Upper lobe of left lung (tissue), 6 donors: ENCODE measurements at regions not wholly inside any gene's neighbourhood (a gene's known extent, or its start where the extent isn't known, plus 50 kb on each side); places are given as distances from the start of the nearest gene placed in this dataset.

Experiments
- ATAC-seq, 2 donors: fragments of 200-7000 bp; cut with Tn5 transposase; one replicate each; pipeline ENCODE4 v1.9.1; 2022; ENCODE audit warnings: mild to moderate bottlenecking in 2 of 2, moderate library complexity in 2 of 2; ENCODE audit not compliant: low FRiP score in 2 of 2
- DNase-seq, 2 donors: peaks; one replicate each; pipeline ENCODE4 v3.0.0-alpha.2; 2019 to 2020
- H3K27ac ChIP-seq, 4 donors: fragments of 200-600 bp; sonication (generic); one replicate each; pipeline ENCODE4 v1.5.1; 2016 to 2019
- H3K27me3 ChIP-seq, 4 donors: fragments of 200-600 bp; sonication (generic); one replicate each; pipeline ENCODE4 v1.5.1; 2017 to 2019
- H3K36me3 ChIP-seq, 4 donors: fragments of 200-600 bp; sonication (generic); one replicate each; pipeline ENCODE4 v1.5.1; 2016 to 2019
- H3K4me1 ChIP-seq, 4 donors: fragments of 200-600 bp; sonication (generic); one replicate each; pipeline ENCODE4 v1.5.1; 2018 to 2019
- H3K4me3 ChIP-seq, 4 donors: fragments of 200-600 bp; sonication (generic); one replicate each; pipeline ENCODE4 v1.5.1; 2017 to 2019; ENCODE audit warnings: mild to moderate bottlenecking in 2 of 4, moderate library complexity in 1 of 4
- H3K9me3 ChIP-seq, 4 donors: fragments of 200-600 bp; sonication (generic); one replicate each; pipeline ENCODE4 v1.5.1; 2018 to 2019
- EP300 ChIP-seq, 4 donors: sonication (generic); formaldehyde crosslinking; IDR thresholded peaks; one replicate each; pipeline ENCODE4 v1.5.1; 2017; ENCODE audit warnings: antibody characterized with exemption in 4 of 4, control low read depth in 2 of 4
- POLR2A ChIP-seq, 4 donors: fragments of 450-650 bp; IDR thresholded peaks; one replicate each; pipeline ENCODE4 v1.5.1; 2016 to 2017; ENCODE audit warnings: antibody characterized with exemption in 4 of 4, mild to moderate bottlenecking in 2 of 4
- POLR2AphosphoS5 ChIP-seq, 2 donors: sonication (generic); formaldehyde crosslinking; IDR thresholded peaks; one replicate each; pipeline ENCODE4 v1.5.1; 2017; ENCODE audit warnings: antibody characterized with exemption in 2 of 2
- WGBS, 2 donors: methylation state at CpG; one replicate each; pipeline ENCODE4 v1.1.5; 2017 to 2018; 5-methylcytosine and 5-hydroxymethylcytosine counted together
- TF ChIP-seq, protein P1 (sequence below), 6 experiments: fragments of 450-650 bp in 4 of 6; fragments of 200-600 bp in 2 of 6; sonication (generic) in 2 of 6; IDR thresholded peaks; one replicate each; pipeline ENCODE4 v1.5.1; 2016 to 2019; ENCODE audit warnings: antibody characterized with exemption in 6 of 6
- donor health status: DM: no; HTN: no; CAD: no; lungs with moderate emphysema.
- donor health status: DM: no; HTN: yes; CAD: no; lungs with severe emphysema.

DNA sequence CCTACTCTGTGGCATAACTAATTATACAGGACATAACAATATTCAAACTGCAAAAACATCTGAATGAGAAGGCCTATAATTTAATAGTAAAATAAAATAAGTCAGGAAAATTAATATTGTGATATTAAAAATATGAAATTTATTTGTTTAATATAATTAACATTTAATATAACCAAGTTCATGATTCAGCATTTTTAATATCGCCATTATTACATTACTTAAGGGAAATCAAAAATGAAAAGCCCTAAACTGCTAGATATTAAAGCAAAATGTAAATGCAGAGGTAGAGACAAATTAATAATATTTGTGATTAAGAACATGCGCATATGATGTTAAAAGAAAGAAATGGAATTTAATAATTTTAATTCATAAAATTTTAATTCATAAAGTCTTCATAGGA, 683.4 kb upstream of the EYS start:
- Histone ChIP-seq H3K36me3 (no peaks in the 10 kb centered on the region), H3K27me3 (no peaks in the 10 kb centered on the region), H3K4me1 (no peaks in the 10 kb centered on the region), H3K4me3 (no peak overlapping the region), H3K27ac (no peak overlapping the region), H3K9me3 (no peaks in the 10 kb centered on the region)
- ATAC-seq (no peak), DNase-seq (no peak)
- TF ChIP-seq POLR2AphosphoS5 (IDR thresholded peaks at IDR 0.05) (no peak), POLR2A (IDR thresholded peaks at IDR 0.05) (no peak), EP300 (IDR thresholded peaks at IDR 0.05) (no peak)
- TF ChIP-seq, protein P1, sequence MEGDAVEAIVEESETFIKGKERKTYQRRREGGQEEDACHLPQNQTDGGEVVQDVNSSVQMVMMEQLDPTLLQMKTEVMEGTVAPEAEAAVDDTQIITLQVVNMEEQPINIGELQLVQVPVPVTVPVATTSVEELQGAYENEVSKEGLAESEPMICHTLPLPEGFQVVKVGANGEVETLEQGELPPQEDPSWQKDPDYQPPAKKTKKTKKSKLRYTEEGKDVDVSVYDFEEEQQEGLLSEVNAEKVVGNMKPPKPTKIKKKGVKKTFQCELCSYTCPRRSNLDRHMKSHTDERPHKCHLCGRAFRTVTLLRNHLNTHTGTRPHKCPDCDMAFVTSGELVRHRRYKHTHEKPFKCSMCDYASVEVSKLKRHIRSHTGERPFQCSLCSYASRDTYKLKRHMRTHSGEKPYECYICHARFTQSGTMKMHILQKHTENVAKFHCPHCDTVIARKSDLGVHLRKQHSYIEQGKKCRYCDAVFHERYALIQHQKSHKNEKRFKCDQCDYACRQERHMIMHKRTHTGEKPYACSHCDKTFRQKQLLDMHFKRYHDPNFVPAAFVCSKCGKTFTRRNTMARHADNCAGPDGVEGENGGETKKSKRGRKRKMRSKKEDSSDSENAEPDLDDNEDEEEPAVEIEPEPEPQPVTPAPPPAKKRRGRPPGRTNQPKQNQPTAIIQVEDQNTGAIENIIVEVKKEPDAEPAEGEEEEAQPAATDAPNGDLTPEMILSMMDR (IDR thresholded peaks at IDR 0.05), result no peak
- 95 to 98% methylated on average over 2 of the region's 2 CpGs for WGBS, 2 donors

DNA sequence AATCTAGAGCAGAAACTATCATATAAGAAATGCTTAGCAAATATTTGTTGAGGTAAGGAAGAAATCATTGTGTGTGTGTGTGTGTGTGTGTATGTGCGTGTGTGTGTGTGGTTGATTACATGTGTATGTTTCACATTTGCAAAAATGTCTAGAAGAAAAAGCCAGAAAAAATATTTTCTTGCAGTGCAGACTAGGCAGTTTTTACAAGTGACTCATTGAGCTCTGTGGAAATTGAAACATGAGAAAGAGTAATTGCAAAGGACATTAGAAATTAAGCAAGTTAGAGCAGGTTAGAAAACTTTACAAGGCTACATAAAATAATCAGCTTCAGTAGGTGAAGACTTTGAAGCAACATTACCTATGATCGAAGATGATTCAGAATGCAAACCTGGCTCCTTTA, 669.0 kb upstream of the EYS start:
- Histone ChIP-seq H3K27me3 (no peaks in the 10 kb centered on the region), H3K9me3 (no peaks in the 10 kb centered on the region), H3K27ac (no peak overlapping the region), H3K4me1 (no peaks in the 10 kb centered on the region), H3K36me3 (no peaks in the 10 kb centered on the region), H3K4me3 (no peak overlapping the region)
- 83 to 86% methylated on average over 2 of the region's 2 CpGs for WGBS, 2 donors
- TF ChIP-seq EP300 (IDR thresholded peaks at IDR 0.05) (no peak), POLR2A (IDR thresholded peaks at IDR 0.05) (no peak), POLR2AphosphoS5 (IDR thresholded peaks at IDR 0.05) (no peak)
- DNase-seq (no peak), ATAC-seq (no peak)

DNA sequence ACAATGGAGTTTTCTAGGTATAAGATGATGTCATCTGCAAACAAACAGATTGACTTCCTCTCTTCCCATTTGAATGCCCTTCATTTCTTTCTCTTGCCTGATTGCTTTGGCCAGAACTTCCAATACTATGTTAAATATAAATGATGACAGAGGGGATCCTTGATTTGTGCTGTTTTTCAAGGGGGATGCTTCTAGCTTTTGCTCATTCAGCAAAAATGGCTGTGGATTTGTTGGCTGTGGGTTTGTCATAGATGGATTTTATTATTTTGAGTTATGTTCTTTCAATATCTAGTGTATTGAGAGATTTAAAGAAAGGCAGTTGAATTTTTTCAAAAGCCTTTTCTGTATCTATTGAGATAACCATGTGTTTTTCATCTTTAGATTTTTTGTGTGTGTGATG, 662.4 kb upstream of the EYS start:
- ATAC-seq (no peak), DNase-seq (no peak)
- Histone ChIP-seq H3K4me3 (no peak overlapping the region), H3K27me3 (no peaks in the 10 kb centered on the region), H3K9me3 (no peaks in the 10 kb centered on the region), H3K27ac (no peak overlapping the region), H3K36me3 (no peaks in the 10 kb centered on the region), H3K4me1 (no peaks in the 10 kb centered on the region)
- TF ChIP-seq EP300 (IDR thresholded peaks at IDR 0.05) (no peak), POLR2A (IDR thresholded peaks at IDR 0.05) (no peak), POLR2AphosphoS5 (IDR thresholded peaks at IDR 0.05) (no peak)
- TF ChIP-seq, protein P1 (IDR thresholded peaks at IDR 0.05), result no peak

DNA sequence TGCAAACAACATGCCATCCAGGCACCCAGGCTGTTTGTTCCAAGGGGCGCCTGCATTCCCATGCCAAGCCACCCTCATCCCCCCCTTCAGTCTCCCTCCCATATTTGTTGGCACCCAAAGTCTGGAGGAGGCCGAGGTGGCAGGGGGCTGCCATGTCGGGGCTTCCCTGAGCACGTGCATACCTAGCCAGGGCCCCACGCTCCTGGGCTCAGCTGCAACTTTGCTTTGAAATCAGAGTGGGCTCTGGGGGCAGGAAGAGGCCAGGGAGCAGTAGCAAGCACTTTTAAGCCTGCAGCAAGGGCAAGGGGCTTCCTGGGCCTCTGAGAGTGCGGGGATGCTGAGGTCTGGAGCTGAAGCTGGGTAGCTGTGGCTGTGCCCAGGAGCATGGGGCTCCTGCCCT, 655.9 kb upstream of the EYS start:
- H3K4me3 ChIP-seq, result no peak overlapping the region
- peaks cover 0 to 8% (median 0%) of the 10 kb centered on the region in 4 donors for H3K9me3 ChIP-seq
- H3K4me1 ChIP-seq, result no peaks in the 10 kb centered on the region
- no peak overlapping the region for H3K27ac ChIP-seq
- DNase-seq, result peak in 1 of 2 donors; percentile 17
- 80% methylated on average over 6 of the region's 6 CpGs; no CpG with 5 or more reads in 1 of the 2 donors for WGBS, 2 donors
- no peak for TF ChIP-seq POLR2A (IDR thresholded peaks at IDR 0.05)
- TF ChIP-seq, protein P1 (IDR thresholded peaks at IDR 0.05), result no peak
- no peak for TF ChIP-seq EP300 (IDR thresholded peaks at IDR 0.05)
- TF ChIP-seq POLR2AphosphoS5 (IDR thresholded peaks at IDR 0.05), result no peak
- no peaks in the 10 kb centered on the region for H3K36me3 ChIP-seq
- no peaks in the 10 kb centered on the region for H3K27me3 ChIP-seq
- ATAC-seq, result peak in 1 of 2 donors; percentile 23

DNA sequence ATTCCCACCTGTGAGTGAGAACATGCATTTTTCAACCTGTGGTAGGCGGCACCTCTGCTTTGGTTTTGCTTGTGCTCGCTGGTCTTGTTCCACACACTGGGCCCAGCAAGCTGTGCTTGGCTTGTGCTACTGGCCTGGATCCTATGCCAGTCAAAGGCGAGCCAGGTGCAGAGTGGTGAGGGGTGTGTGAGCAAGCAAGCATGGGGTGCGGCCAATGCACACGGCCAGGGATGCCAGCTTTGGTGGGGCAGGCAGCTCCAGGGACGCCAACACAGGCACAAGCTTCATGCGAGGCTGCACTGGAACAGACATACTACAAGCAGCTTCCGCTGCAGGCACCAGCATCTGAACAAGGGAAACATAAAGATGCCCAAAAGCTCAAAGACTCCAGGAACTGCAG, 654.9 kb upstream of the EYS start:
- no peaks in the 10 kb centered on the region for H3K4me1 ChIP-seq
- no peaks in the 10 kb centered on the region for H3K27me3 ChIP-seq
- H3K4me3 ChIP-seq, result no peak overlapping the region
- TF ChIP-seq, protein P1 (IDR thresholded peaks at IDR 0.05), result no peak
- TF ChIP-seq POLR2AphosphoS5 (IDR thresholded peaks at IDR 0.05) (no peak), EP300 (IDR thresholded peaks at IDR 0.05) (no peak), POLR2A (IDR thresholded peaks at IDR 0.05) (no peak)
- H3K36me3 ChIP-seq, result no peaks in the 10 kb centered on the region
- ATAC-seq (no peak), DNase-seq (peak in 1 of 2 donors; percentile 37)
- H3K9me3 ChIP-seq, result peaks cover 0 to 8% (median 0%) of the 10 kb centered on the region in 4 donors
- WGBS, 2 donors, result 87 to 97% methylated on average over 6 to 8 of the region's 8 CpGs
- H3K27ac ChIP-seq, result no peak overlapping the region
